HCT116 (cell line): ENCODE measurements at regions not wholly inside any gene's neighbourhood (a gene's known extent, or its start where the extent isn't known, plus 50 kb on each side); places are given as distances from the start of the nearest gene placed in this dataset.

Source experiments
- ATAC-seq: fragments of 200-7000 bp; cut with Tn5 transposase; 2 replicates; pipeline ENCODE4 v1.9.1; 2020; ENCODE audit warnings: mild to moderate bottlenecking, moderate library complexity
- BruUV-seq: library from RNA; stranded (reverse); fragments of 400-500 nt; replicated peaks from 2 replicates; lab custom pipeline; 2021; lab: Mats Ljungman, UMichigan
- CTCF ChIA-PET: fragments of 300-600 bp; sonication (Branson Sonifier 250); formaldehyde crosslinking; loops from one replicate; lab custom pipeline; 2021; ENCODE audit warnings: antibody characterized with exemption; lab: Charles Lee
- POLR2A ChIA-PET: fragments of 300-600, 350-600 bp; sonication (Branson Sonifier 250); formaldehyde crosslinking; loops from one replicate; lab custom pipeline; 2021; ENCODE audit warnings: antibody characterized with exemption; lab: Charles Lee
- RAD21 ChIA-PET, 2 experiments: fragments of 300-600 bp; sonication (Branson Sonifier 250); formaldehyde crosslinking; loops; one replicate each; lab custom pipeline; 2023; ENCODE audit warnings: low total read pairs in 2 of 2; ENCODE audit not compliant: uncharacterized antibody in 2 of 2, unreplicated experiment in 2 of 2, low non-redundant PET in 1 of 2; lab: Charles Lee
- DNase-seq: peaks from one replicate; pipeline ENCODE4 v3.0.0-alpha.2; 2010; ENCODE audit warnings: low read depth, low spot score
- H2AFZ ChIP-seq: fragments of 200-600 bp; shearing (Covaris generic), sonication (generic); 2 replicates; pipeline ENCODE4 v1.6.1; 2017; ENCODE audit warnings: low read depth, mixed run types, mixed read lengths, antibody characterized with exemption, low read length; ENCODE audit not compliant: poor library complexity, severe bottlenecking
- H3K27ac ChIP-seq: 2 replicates; pipeline ENCODE4 v1.5.1; 2012; ENCODE audit warnings: low read depth, low read length
- H3K27me3 ChIP-seq: fragments of 200-600 bp; sonication (generic); 2 replicates; pipeline ENCODE4 v1.6.1; 2016; ENCODE audit warnings: mixed run types, low read length, mixed read lengths; ENCODE audit not compliant: insufficient read depth
- H3K36me3 ChIP-seq, 2 experiments: fragments of 200-500 bp in 1 of 2; fragments of 200-600 bp in 1 of 2; sonication (Bioruptor generic) in 1 of 2; sonication (generic) in 1 of 2; 2 replicates each; pipeline versions ENCODE4 v1.5.1 to v1.6.1; 2014 to 2016; ENCODE audit warnings: low read length in 2 of 2, inconsistent platforms in 1 of 2, mixed read lengths in 1 of 2, mixed run types in 1 of 2; ENCODE audit not compliant: insufficient read depth in 2 of 2, control insufficient read depth in 1 of 2
- H3K4me1 ChIP-seq, 2 experiments: fragments of 200-600 bp in 1 of 2; sonication (generic) in 1 of 2; 2 replicates each; pipeline versions ENCODE4 v1.5.1 to v1.6.1; 2012 to 2017; ENCODE audit warnings: low read length in 2 of 2, inconsistent platforms in 1 of 2, mild to moderate bottlenecking in 1 of 2, mixed read lengths in 1 of 2, mixed run types in 1 of 2, moderate library complexity in 1 of 2; ENCODE audit not compliant: insufficient read depth in 2 of 2, control insufficient read depth in 1 of 2
- H3K4me2 ChIP-seq: fragments of 200-600 bp; sonication (generic); 2 replicates; pipeline ENCODE4 v1.6.1; 2017; ENCODE audit warnings: mixed run types, low read length, mixed read lengths
- H3K4me3 ChIP-seq, 2 experiments: fragments of 200-600 bp in 1 of 2; sonication (generic) in 1 of 2; replicated peaks in 1 of 2; 2 replicates each; pipeline ENCODE4 v1.5.1; 2011 to 2016; ENCODE audit warnings: low read length in 2 of 2, control low read depth in 1 of 2, low read depth in 1 of 2, mild to moderate bottlenecking in 1 of 2, mixed read lengths in 1 of 2, mixed run types in 1 of 2
- H3K79me2 ChIP-seq: fragments of 200-600 bp; sonication (generic); 2 replicates; pipeline ENCODE4 v1.6.1; 2017; ENCODE audit warnings: mild to moderate bottlenecking, mixed run types, low read length, moderate library complexity, mixed read lengths; ENCODE audit not compliant: insufficient read depth
- H3K9ac ChIP-seq: fragments of 200-600 bp; sonication (generic); 2 replicates; pipeline ENCODE4 v1.6.1; 2016; ENCODE audit warnings: low read length, mixed read lengths
- H3K9me2 ChIP-seq: fragments of 200-600 bp; sonication (generic), shearing (Covaris generic); 2 replicates; pipeline ENCODE4 v1.6.1; 2017; ENCODE audit warnings: mixed run types, mild to moderate bottlenecking, moderate library complexity; ENCODE audit not compliant: insufficient read depth
- H3K9me3 ChIP-seq, 2 experiments: fragments of 200-500 bp in 1 of 2; fragments of 200-600 bp in 1 of 2; sonication (Bioruptor generic) in 1 of 2; sonication (generic) in 1 of 2; 2 replicates each; pipeline ENCODE4 v1.6.1; 2014 to 2017; ENCODE audit warnings: low read length in 2 of 2, mixed read lengths in 2 of 2, inconsistent platforms in 1 of 2, low read depth in 1 of 2, mild to moderate bottlenecking in 1 of 2, mixed run types in 1 of 2, moderate library complexity in 1 of 2; ENCODE audit not compliant: control insufficient read depth in 1 of 2, insufficient read depth in 1 of 2
- H4K20me1 ChIP-seq: fragments of 200-600 bp; sonication (generic), shearing (Covaris generic); 2 replicates; pipeline ENCODE4 v1.6.1; 2017; ENCODE audit warnings: mixed run types, mild to moderate bottlenecking, moderate library complexity; ENCODE audit not compliant: insufficient read depth
- CEBPB ChIP-seq: IDR thresholded peaks from 2 replicates; pipeline ENCODE4 v1.6.1; 2012; ENCODE audit warnings: low read depth
- EGR1 ChIP-seq: IDR thresholded peaks from 2 replicates; pipeline ENCODE4 v1.6.1; 2012; ENCODE audit warnings: low read depth
- ELF1 ChIP-seq: IDR thresholded peaks from 2 replicates; pipeline ENCODE4 v1.6.1; 2012; ENCODE audit warnings: low read depth, borderline replicate concordance
- EZH2 ChIP-seq: fragments of 200-600 bp; sonication (generic); IDR thresholded peaks from 2 replicates; pipeline ENCODE4 v1.6.1; 2017; ENCODE audit warnings: antibody characterized with exemption, mixed run types
- EZH2phosphoT487 ChIP-seq: fragments of 200-600 bp; IDR thresholded peaks from 2 replicates; pipeline ENCODE4 v1.6.1; 2018; ENCODE audit warnings: antibody characterized with exemption, borderline replicate concordance
- FOSL1 ChIP-seq: IDR thresholded peaks from 2 replicates; pipeline ENCODE4 v1.6.1; 2012; ENCODE audit warnings: low read depth
- JUND ChIP-seq: IDR thresholded peaks from 2 replicates; pipeline ENCODE4 v1.6.1; 2012
- POLR2A ChIP-seq: IDR thresholded peaks from 2 replicates; pipeline ENCODE4 v1.7.0; 2011; ENCODE audit warnings: borderline replicate concordance; ENCODE audit not compliant: insufficient read depth, insufficient read length; ENCODE audit errors: extremely low read depth
- POLR2AphosphoS5 ChIP-seq: IDR thresholded peaks from 2 replicates; pipeline ENCODE4 v1.6.1; 2011; ENCODE audit warnings: mild to moderate bottlenecking, low read depth, low read length, moderate library complexity
- RAD21 ChIP-seq: IDR thresholded peaks from 2 replicates; pipeline ENCODE4 v1.6.1; 2012; ENCODE audit warnings: low read depth, mild to moderate bottlenecking
- SIN3A ChIP-seq: IDR thresholded peaks from 2 replicates; pipeline ENCODE4 v1.6.1; 2012; ENCODE audit warnings: low read depth
- TCF7L2 ChIP-seq: IDR thresholded peaks from 2 replicates; pipeline ENCODE4 v1.7.0; 2011; ENCODE audit warnings: borderline replicate concordance, inconsistent platforms; ENCODE audit not compliant: insufficient read depth, insufficient read length; ENCODE audit errors: extremely low read depth
- ZNF274 ChIP-seq: fragments of 200-500 bp; sonication (Bioruptor generic); IDR thresholded peaks from 2 replicates; pipeline ENCODE4 v1.6.1; 2014; ENCODE audit warnings: mild to moderate bottlenecking, low read depth, low read length, inconsistent platforms
- intact Hi-C: fragments of 100-400 bp; cut with micrococcal nuclease; formaldehyde crosslinking; loops from 2 replicates; pipeline ENCODE4 v1.10.0; 2022
- TF ChIP-seq, protein P1 (sequence below): IDR thresholded peaks from 2 replicates; pipeline ENCODE4 v1.6.1; 2012
- TF ChIP-seq, protein P2 (sequence below): IDR thresholded peaks from 2 replicates; pipeline ENCODE4 v1.6.1; 2011; ENCODE audit warnings: mild to moderate bottlenecking, low read length, moderate library complexity; ENCODE audit not compliant: insufficient replicate concordance; ENCODE audit errors: extremely low read depth
- TF ChIP-seq, protein P3 (sequence below): IDR thresholded peaks from 2 replicates; pipeline ENCODE4 v1.6.1; 2012
- TF ChIP-seq, protein P4 (sequence below): IDR thresholded peaks from 2 replicates; pipeline ENCODE4 v1.6.1; 2012; ENCODE audit warnings: low read depth

DNA sequence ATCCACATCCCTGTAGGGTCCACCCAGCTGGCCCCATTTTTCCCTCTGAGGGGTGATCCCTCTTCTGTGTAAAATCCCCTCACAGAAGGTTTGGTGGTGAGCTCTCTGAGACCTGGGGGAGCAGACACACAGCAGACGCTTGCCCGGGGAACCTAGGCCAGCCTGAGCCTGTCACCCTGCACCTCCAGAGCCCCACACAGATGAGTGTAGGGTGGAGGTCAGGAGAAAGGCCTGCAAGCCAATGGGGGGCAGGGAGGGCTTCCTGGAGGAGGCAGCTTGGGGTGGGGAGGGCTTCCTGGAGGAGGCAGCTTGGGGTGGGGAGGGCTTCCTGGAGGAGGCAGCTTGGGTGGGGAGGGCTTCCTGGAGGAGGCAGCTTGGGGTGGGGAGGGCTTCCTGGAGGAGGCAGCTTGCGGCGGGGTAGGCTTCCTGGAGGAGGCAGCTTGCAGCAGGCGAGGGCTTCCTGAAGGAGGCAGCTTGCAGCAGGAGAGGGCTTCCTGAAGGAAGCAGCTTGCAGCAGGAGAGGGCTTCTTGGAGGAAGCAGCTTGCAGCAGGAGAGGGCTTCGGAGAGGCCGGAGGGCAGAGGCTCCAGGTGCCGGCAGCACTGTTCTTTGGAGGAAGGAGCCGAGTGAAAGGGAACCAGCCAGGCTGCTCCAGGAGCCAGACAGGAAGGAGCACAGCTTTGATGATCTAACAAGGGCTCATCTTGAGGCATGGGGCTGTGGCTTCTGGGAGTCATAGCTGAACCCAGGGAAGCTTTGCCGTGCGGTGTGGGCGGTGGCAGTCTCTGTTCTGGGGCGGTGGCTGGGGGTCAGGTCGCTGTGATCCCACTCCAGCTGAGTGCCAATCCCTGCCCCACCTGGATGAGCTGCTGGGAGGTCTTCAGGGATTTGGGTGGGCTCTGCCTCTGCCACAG, 83.7 kb upstream of the ZNF469 start:
- H2AFZ ChIP-seq, result no peak overlapping the region
- H3K4me1 ChIP-seq, result peaks cover 4 to 22% of the 10 kb centered on the region in 2 experiments; a peak in 3 of 4 replicates
- peaks cover 18% of the 10 kb centered on the region; the same call in 1 of the 2 replicates for H3K27me3 ChIP-seq
- intact Hi-C loops, result no loop called here
- ATAC-seq (no peak), DNase-seq (no peak)
- H3K9ac ChIP-seq, result no peak overlapping the region
- H4K20me1 ChIP-seq, result no peaks in the 10 kb centered on the region
- H3K27ac ChIP-seq, result no peak overlapping the region
- no peak overlapping the region for H3K4me3 ChIP-seq
- RAD21 ChIA-PET, result no interaction called here
- no peaks in the 10 kb centered on the region for H3K79me2 ChIP-seq
- TF ChIP-seq ELF1 (no peak), POLR2A (no peak), EZH2phosphoT487 (no peak), RAD21 (no peak), EZH2 (no peak), ZNF274 (no peak), JUND (no peak), SIN3A (no peak), CEBPB (no peak), EGR1 (no peak), FOSL1 (no peak), TCF7L2 (no peak), POLR2AphosphoS5 (no peak)
- TF ChIP-seq, protein P1, sequence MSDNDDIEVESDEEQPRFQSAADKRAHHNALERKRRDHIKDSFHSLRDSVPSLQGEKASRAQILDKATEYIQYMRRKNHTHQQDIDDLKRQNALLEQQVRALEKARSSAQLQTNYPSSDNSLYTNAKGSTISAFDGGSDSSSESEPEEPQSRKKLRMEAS, result no peak
- TF ChIP-seq, protein P2, sequence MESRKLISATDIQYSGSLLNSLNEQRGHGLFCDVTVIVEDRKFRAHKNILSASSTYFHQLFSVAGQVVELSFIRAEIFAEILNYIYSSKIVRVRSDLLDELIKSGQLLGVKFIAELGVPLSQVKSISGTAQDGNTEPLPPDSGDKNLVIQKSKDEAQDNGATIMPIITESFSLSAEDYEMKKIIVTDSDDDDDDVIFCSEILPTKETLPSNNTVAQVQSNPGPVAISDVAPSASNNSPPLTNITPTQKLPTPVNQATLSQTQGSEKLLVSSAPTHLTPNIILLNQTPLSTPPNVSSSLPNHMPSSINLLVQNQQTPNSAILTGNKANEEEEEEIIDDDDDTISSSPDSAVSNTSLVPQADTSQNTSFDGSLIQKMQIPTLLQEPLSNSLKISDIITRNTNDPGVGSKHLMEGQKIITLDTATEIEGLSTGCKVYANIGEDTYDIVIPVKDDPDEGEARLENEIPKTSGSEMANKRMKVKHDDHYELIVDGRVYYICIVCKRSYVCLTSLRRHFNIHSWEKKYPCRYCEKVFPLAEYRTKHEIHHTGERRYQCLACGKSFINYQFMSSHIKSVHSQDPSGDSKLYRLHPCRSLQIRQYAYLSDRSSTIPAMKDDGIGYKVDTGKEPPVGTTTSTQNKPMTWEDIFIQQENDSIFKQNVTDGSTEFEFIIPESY, result no peak
- TF ChIP-seq, protein P3, sequence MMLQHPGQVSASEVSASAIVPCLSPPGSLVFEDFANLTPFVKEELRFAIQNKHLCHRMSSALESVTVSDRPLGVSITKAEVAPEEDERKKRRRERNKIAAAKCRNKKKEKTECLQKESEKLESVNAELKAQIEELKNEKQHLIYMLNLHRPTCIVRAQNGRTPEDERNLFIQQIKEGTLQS, result no peak
- TF ChIP-seq, protein P4, sequence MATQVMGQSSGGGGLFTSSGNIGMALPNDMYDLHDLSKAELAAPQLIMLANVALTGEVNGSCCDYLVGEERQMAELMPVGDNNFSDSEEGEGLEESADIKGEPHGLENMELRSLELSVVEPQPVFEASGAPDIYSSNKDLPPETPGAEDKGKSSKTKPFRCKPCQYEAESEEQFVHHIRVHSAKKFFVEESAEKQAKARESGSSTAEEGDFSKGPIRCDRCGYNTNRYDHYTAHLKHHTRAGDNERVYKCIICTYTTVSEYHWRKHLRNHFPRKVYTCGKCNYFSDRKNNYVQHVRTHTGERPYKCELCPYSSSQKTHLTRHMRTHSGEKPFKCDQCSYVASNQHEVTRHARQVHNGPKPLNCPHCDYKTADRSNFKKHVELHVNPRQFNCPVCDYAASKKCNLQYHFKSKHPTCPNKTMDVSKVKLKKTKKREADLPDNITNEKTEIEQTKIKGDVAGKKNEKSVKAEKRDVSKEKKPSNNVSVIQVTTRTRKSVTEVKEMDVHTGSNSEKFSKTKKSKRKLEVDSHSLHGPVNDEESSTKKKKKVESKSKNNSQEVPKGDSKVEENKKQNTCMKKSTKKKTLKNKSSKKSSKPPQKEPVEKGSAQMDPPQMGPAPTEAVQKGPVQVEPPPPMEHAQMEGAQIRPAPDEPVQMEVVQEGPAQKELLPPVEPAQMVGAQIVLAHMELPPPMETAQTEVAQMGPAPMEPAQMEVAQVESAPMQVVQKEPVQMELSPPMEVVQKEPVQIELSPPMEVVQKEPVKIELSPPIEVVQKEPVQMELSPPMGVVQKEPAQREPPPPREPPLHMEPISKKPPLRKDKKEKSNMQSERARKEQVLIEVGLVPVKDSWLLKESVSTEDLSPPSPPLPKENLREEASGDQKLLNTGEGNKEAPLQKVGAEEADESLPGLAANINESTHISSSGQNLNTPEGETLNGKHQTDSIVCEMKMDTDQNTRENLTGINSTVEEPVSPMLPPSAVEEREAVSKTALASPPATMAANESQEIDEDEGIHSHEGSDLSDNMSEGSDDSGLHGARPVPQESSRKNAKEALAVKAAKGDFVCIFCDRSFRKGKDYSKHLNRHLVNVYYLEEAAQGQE, result no peak
- H3K9me3 ChIP-seq, result no peaks in the 10 kb centered on the region
- H3K9me2 ChIP-seq, result no peaks in the 10 kb centered on the region
- CTCF ChIA-PET, result interaction anchor here (2.7 kb wide), 1 partner anchor 12 kb away, joined by 16 read pairs; no protein-coding TSS in a partner anchor
- no peak overlapping the region for H3K4me2 ChIP-seq
- BruUV-seq, result no TSS peak
- POLR2A ChIA-PET, result interaction anchor here (1.3 kb wide), 1 partner anchor 17 kb away, joined by 3 read pairs; no protein-coding TSS in a partner anchor
- no peaks in the 10 kb centered on the region for H3K36me3 ChIP-seq
